Neural crest cell (in vitro differentiated cells): ENCODE measurements at regions not wholly inside any gene's neighbourhood (a gene's known extent, or its start where the extent isn't known, plus 50 kb on each side); places are given as distances from the start of the nearest gene placed in this dataset.

Source experiments
- DNase-seq: peaks from one replicate; pipeline ENCODE4 v3.0.0; 2021; ENCODE audit warnings: low read depth, mixed read lengths, low spot score
- H3K27ac Mint-ChIP-seq: one replicate; pipeline ENCODE4 v1.8.0; 2021; ENCODE audit warnings: mild to moderate bottlenecking, mixed read lengths; ENCODE audit not compliant: unreplicated experiment
- H3K27me3 Mint-ChIP-seq: 2 replicates; pipeline ENCODE4 v1.8.0; 2021; ENCODE audit warnings: low read depth, mild to moderate bottlenecking, mixed read lengths
- H3K36me3 Mint-ChIP-seq: 2 replicates; pipeline ENCODE4 v1.8.0; 2021; ENCODE audit warnings: low read depth, mild to moderate bottlenecking, mixed read lengths
- H3K4me1 Mint-ChIP-seq: 2 replicates; pipeline ENCODE4 v1.8.0; 2021; ENCODE audit warnings: mixed read lengths
- H3K4me3 Mint-ChIP-seq: one replicate; pipeline ENCODE4 v1.8.0; 2021; ENCODE audit warnings: mild to moderate bottlenecking, mixed read lengths
- H3K9me3 Mint-ChIP-seq: 2 replicates; pipeline ENCODE4 v1.8.0; 2021; ENCODE audit warnings: mixed read lengths
- TF ChIP-seq, protein P1 (sequence below): fragments of 200-600 bp; sonication (generic); conservative IDR thresholded peaks from 2 replicates; pipeline ENCODE4 v1.5.0; 2021; ENCODE audit warnings: antibody characterized with exemption, mild to moderate bottlenecking

DNA sequence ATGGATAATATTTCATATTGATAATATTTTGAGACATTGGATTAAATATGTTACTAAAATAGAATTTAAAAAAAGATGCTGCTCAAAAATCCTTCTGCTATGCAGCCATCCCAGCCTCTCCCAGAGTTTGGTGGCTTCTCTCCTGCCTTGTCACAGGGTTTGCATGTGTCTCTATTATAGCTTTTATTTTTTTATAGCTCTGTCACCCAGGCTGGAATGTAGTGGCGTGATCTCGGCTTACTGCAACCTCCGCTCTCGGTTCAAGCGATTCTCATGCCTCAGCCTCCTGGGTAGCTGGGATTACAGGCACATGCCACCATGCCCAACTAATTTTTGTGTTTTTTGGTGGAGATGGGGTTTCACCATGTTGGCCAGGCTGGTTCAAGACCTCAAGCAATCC lies 50.7 kb upstream of the ID3 start:
- Mint-ChIP-seq H3K4me1 (no peaks in the 10 kb centered on the region), H3K27ac (peak overlapping the region; percentile 43), H3K4me3 (no peak overlapping the region), H3K27me3 (peaks cover under 1% of the 10 kb centered on the region), H3K9me3 (no peaks in the 10 kb centered on the region), H3K36me3 (no peaks in the 10 kb centered on the region)
- TF ChIP-seq, protein P1, sequence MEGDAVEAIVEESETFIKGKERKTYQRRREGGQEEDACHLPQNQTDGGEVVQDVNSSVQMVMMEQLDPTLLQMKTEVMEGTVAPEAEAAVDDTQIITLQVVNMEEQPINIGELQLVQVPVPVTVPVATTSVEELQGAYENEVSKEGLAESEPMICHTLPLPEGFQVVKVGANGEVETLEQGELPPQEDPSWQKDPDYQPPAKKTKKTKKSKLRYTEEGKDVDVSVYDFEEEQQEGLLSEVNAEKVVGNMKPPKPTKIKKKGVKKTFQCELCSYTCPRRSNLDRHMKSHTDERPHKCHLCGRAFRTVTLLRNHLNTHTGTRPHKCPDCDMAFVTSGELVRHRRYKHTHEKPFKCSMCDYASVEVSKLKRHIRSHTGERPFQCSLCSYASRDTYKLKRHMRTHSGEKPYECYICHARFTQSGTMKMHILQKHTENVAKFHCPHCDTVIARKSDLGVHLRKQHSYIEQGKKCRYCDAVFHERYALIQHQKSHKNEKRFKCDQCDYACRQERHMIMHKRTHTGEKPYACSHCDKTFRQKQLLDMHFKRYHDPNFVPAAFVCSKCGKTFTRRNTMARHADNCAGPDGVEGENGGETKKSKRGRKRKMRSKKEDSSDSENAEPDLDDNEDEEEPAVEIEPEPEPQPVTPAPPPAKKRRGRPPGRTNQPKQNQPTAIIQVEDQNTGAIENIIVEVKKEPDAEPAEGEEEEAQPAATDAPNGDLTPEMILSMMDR: no peak
- no peak for DNase-seq
